Stimulated activated CD8-positive, alpha-beta memory T cell treated with anti-CD3 and anti-CD28 coated beads, Interleukin-7, amount 100 ng/mL, for 1 hour (primary cell): ENCODE measurements at regions not wholly inside any gene's neighbourhood (a gene's known extent, or its start where the extent isn't known, plus 50 kb on each side); places are given as distances from the start of the nearest gene placed in this dataset.

ENCODE experiments used
- DNase-seq, 2 donors: peaks; one replicate each; pipeline ENCODE4 v3.0.0-alpha.2; 2020; ENCODE audit warnings: low read depth in 2 of 2

GRCh38 chr14:53896726-53897125, 59.9 kb downstream of the BMP4 start:
- no peak for DNase-seq

GRCh38 chr14:53894456-53894855, 62.2 kb downstream of the BMP4 start:
- DNase-seq, result no peak

- no peak for DNase-seq
These were observed 63.3 kb downstream of the BMP4 start for GRCh38 chr14:53893374-53893773.

- no peak for DNase-seq
These were observed 66.0 kb downstream of the BMP4 start for GRCh38 chr14:53890611-53891101.

GRCh38 chr14:53888535-53889386, 67.9 kb downstream of the BMP4 start:
- no peak for DNase-seq

- DNase-seq, result no peak
These were observed 71.4 kb downstream of the BMP4 start for GRCh38 chr14:53885136-53885640.

- no peak for DNase-seq
These were observed 72.0 kb downstream of the BMP4 start for GRCh38 chr14:53884601-53885000.

GRCh38 chr14:53883739-53884138, 72.9 kb downstream of the BMP4 start:
- DNase-seq, result no peak

- no peak for DNase-seq
These were observed 73.9 kb downstream of the BMP4 start for GRCh38 chr14:53882684-53883083.

GRCh38 chr14:53881921-53882320, 74.7 kb downstream of the BMP4 start:
- DNase-seq, result no peak

- DNase-seq, result no peak
These were observed 75.3 kb downstream of the BMP4 start for GRCh38 chr14:53881161-53881871.

GRCh38 chr14:53880761-53881160, 75.9 kb downstream of the BMP4 start:
- no peak for DNase-seq

GRCh38 chr14:53879747-53880146, 76.9 kb downstream of the BMP4 start:
- no peak for DNase-seq

GRCh38 chr14:53879022-53879686, 77.5 kb downstream of the BMP4 start:
- DNase-seq, result no peak

GRCh38 chr14:53875324-53875897, 81.2 kb downstream of the BMP4 start:
- DNase-seq, result no peak

- no peak for DNase-seq
These were observed 81.9 kb downstream of the BMP4 start for GRCh38 chr14:53874704-53875103.

- DNase-seq, result no peak
These were observed 83.9 kb downstream of the BMP4 start for GRCh38 chr14:53872681-53873089.

- no peak for DNase-seq
These were observed 84.7 kb downstream of the BMP4 start for GRCh38 chr14:53871951-53872350.

GRCh38 chr14:53871011-53871410, 85.6 kb downstream of the BMP4 start:
- DNase-seq, result no peak

GRCh38 chr14:53865711-53866110, 90.9 kb downstream of the BMP4 start:
- no peak for DNase-seq

GRCh38 chr14:53861781-53862180, 94.8 kb downstream of the BMP4 start:
- DNase-seq, result no peak

GRCh38 chr14:53858345-53858684, 98.3 kb downstream of the BMP4 start:
- no peak for DNase-seq
